ENCODE measurements at regions not wholly inside any gene's neighbourhood (a gene's known extent, or its start where the extent isn't known, plus 50 kb on each side); places are given as distances from the start of the nearest gene placed in this dataset.

GRCh38 chr2:118557791-118558190 lies 289.7 kb downstream of the EN1 start:
- TF ChIP-seq, protein P1, sequence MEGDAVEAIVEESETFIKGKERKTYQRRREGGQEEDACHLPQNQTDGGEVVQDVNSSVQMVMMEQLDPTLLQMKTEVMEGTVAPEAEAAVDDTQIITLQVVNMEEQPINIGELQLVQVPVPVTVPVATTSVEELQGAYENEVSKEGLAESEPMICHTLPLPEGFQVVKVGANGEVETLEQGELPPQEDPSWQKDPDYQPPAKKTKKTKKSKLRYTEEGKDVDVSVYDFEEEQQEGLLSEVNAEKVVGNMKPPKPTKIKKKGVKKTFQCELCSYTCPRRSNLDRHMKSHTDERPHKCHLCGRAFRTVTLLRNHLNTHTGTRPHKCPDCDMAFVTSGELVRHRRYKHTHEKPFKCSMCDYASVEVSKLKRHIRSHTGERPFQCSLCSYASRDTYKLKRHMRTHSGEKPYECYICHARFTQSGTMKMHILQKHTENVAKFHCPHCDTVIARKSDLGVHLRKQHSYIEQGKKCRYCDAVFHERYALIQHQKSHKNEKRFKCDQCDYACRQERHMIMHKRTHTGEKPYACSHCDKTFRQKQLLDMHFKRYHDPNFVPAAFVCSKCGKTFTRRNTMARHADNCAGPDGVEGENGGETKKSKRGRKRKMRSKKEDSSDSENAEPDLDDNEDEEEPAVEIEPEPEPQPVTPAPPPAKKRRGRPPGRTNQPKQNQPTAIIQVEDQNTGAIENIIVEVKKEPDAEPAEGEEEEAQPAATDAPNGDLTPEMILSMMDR (IDR thresholded peaks at IDR 0.05; ENCODE audit: low read depth, low read length), result no peak
- TF ChIP-seq, protein P2, sequence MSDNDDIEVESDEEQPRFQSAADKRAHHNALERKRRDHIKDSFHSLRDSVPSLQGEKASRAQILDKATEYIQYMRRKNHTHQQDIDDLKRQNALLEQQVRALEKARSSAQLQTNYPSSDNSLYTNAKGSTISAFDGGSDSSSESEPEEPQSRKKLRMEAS (IDR thresholded peaks at IDR 0.05; ENCODE audit: low read depth, low read length), result no peak
